ENCODE measurements at regions not wholly inside any gene's neighbourhood (a gene's known extent, or its start where the extent isn't known, plus 50 kb on each side); places are given as distances from the start of the nearest gene placed in this dataset.
A peak's percentile ranks its signal among the peaks of the same experiment; 100 is the strongest.
"Not testable (repeated sequence)": the region's sequence is repeated elsewhere in the genome, so short reads cannot be mapped to it uniquely, and the experiment has no call there.

GRCh38 chr10:44715136-44715535, 196.0 kb upstream of the TMEM72 start:
- DNase-seq (ENCODE audit: low read depth) = peak; percentile 73
- H3K4me3 ChIP-seq (ENCODE audit: low read depth, low read length) = no peak overlapping the region

DNA sequence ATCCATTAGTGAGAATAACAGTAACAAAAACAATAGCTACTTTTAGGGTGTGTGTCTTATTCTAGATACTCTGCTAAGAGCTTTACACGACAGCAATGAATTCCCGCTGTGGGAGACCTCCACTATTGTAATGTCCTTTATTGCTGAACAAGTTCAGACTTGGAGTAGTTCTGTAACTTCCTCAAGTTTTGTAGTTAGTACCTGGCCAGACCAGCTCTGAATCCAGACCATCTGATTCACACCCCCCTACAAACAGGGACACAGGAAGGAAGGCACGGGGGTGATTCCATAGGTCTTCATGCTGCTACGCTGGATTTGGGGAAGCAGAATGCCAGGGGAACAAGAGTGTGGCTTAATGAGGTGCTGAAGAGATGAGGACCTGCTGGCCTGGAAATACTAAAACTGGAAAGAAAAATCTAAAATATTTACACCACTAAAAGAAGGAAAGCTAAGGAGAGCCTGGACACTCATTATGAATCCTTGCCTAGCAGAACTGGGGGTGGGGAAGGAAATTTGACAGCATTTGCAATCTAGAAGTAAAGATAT, 194.6 kb upstream of the TMEM72 start:
- no peak for DNase-seq (ENCODE audit: low read depth)
- H3K4me3 ChIP-seq (ENCODE audit: low read depth, low read length) = no peak overlapping the region

DNA sequence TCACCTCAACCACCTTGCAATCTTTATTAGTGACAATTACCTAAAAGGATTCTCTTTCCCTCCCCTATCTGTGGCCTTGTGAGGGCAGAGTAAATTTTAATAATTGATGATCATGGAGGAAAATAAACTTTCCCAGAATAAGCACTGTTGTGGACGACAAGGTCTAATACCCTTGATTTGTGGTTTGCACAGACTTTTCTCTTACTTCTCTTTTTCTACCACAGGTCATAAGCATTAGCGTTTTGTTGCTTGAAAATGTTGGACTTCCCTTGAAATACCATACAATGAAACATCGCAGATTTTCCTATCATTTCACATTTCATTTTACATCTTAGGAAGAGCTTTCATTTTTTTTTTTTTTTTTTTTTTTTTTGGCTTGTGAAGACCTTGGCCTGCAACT, 188.1 kb upstream of the TMEM72 start:
- DNase-seq (ENCODE audit: low read depth) = no peak
- no peak overlapping the region for H3K4me3 ChIP-seq (ENCODE audit: low read depth, low read length)

GRCh38 chr10:44723619-44724325, 187.4 kb upstream of the TMEM72 start:
- DNase-seq (ENCODE audit: low read depth) = peak; percentile 71
- no peak overlapping the region for H3K4me3 ChIP-seq (ENCODE audit: low read depth, low read length)

DNA sequence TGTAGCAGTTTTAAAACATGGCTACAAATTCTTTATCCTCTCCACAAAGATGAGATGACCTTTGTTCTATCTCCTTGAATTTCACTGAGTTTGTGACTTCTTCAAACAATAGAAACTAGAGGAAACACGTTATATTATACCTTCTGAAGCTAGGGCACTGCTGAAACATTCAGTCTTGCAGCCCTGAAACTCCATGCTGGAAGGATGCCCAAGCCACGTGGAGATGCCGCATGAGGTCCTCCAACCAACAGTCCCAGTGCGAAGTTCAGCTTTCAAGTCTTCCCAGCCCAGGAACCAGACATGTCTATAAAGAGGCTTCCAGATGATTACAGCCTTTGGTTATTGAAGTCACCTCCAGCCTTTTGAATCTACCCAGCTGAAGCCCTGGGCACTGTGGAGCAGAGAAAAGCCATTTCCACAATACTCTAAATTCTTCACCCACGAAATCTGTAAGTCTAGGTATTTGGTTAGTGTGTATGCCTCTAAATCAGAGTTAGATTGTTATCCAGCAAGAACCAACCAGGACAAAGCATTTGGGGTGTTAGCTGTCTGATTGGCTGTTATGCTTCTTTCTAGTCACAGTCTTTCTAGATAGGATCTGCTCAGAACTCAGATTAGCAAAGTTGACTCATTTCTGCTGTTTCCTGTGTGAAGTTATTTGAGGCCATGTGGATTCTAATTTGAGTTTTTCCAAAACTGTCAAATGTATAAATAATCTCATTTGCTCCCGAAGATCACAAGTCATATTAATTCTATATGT, 186.5 kb upstream of the TMEM72 start:
- no peak overlapping the region for H3K4me3 ChIP-seq (ENCODE audit: low read depth, low read length)
- no peak for DNase-seq (ENCODE audit: low read depth)

DNA sequence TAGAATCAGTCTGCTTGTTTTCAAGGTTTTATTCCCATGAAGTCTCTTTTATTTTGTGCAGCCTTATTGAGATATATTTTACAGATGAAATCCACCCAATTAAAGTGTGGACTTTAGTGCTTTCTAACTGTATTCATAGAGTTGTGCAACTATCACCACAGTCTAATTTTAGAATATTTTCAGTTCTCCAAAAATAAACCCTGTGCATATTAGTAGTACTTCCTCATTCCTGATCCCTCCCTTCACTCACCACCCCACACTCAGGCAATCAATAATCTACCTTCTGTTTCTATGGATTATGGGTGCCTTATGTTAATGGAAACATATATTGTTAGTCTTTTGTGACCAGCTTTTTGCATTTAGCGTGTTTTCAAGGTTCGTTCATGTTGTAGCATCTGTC, 185.7 kb upstream of the TMEM72 start:
- DNase-seq (ENCODE audit: low read depth) = no peak
- H3K4me3 ChIP-seq (ENCODE audit: low read depth, low read length) = no peak overlapping the region

DNA sequence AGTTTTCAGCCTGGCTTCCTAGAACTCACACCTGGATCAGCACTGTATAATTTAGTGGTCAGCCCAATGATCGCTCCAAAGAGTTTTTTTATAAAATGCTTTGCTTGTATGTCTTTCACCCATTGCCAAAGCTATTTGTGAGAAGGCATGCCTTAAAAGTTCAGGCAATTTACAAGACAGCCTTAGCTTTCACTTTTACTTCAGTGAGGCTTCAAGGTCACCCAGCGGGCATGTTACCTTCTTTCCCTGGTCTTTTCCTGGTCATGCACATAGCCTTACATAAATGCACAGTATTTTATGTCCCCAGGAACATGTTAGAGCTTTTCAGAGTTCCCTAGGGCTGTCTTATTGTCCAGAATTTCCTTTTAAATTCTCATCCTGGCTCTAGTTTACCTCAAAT, 179.9 kb upstream of the TMEM72 start:
- H3K4me3 ChIP-seq (ENCODE audit: low read depth, low read length) = no peak overlapping the region
- no peak for DNase-seq (ENCODE audit: low read depth)

DNA sequence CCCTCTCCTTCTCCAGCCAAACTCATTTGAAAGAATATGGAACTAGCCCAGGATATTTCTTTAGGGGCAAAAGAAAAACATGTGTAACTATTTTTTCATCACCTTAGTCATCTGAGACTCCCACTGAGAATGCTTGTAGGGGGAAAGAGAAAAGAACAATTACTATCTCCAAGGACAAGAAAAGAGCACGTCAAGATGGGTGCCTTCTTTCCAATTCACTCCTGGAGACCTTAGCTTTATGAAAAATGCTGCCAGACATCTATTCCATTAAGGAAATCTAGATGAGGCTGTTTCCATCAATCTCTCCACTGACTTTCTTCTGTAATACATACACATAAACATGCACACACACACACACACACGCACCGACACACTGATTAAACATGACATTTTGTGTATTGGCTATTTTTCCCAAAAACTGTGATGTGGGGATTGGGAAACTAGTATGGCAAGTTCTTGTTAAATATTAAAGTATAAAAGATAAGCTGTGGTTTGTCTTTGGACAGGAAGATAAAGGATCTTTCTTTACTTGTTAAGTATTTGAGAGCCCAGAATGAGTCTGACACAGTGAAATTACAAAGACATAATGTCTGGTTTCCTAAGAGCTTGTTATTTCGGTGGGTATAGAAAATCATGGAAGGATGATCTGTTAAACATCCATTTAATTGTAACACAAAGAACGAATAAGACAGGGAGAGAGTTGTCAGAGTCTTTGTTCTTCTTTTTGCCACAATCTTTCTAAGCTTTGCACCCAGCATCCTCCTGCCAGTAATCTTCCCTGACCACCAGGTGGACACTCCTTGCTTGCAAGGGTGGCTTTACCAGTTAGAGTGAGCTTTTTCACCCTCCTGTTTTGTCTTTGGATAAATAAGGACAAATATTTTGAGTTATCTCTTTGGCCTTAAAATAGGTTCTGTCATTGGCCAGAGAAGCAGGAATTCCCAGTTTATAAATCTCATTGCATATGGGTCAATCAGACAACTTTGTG, 177.3 kb upstream of the TMEM72 start:
- H3K4me3 ChIP-seq (ENCODE audit: low read depth, low read length) = no peak overlapping the region
- DNase-seq (ENCODE audit: low read depth) = no peak

- no peak overlapping the region for H3K4me3 ChIP-seq (ENCODE audit: low read depth, low read length)
- no peak for DNase-seq (ENCODE audit: low read depth)
Observed at GRCh38 chr10:44742248-44742647, 168.9 kb upstream of the TMEM72 start.

- no peak overlapping the region for H3K4me3 ChIP-seq (ENCODE audit: low read depth, low read length)
- DNase-seq (ENCODE audit: low read depth) = no peak
Observed at GRCh38 chr10:44743535-44743934, 167.6 kb upstream of the TMEM72 start.

DNA sequence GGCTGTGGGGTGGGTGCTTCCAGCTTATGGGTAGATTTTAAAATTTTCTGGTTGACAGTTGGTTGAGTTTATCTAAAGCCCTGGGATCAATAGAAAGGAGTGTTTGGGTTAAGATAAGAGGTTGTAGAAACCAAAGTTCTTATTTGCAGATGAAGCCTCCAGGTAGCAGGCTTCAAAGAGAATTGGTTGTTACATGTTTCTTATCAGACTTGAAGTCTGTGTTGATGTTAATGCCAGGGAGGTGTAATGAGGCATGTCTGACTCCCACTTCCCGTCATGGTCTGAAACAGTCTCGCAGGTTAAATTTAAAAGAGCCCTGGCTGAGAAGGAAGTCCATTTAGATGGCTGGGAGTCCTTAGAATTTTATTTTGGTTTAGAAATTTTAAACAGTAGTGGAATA, 165.2 kb upstream of the TMEM72 start:
- DNase-seq (ENCODE audit: low read depth) = no peak

DNA sequence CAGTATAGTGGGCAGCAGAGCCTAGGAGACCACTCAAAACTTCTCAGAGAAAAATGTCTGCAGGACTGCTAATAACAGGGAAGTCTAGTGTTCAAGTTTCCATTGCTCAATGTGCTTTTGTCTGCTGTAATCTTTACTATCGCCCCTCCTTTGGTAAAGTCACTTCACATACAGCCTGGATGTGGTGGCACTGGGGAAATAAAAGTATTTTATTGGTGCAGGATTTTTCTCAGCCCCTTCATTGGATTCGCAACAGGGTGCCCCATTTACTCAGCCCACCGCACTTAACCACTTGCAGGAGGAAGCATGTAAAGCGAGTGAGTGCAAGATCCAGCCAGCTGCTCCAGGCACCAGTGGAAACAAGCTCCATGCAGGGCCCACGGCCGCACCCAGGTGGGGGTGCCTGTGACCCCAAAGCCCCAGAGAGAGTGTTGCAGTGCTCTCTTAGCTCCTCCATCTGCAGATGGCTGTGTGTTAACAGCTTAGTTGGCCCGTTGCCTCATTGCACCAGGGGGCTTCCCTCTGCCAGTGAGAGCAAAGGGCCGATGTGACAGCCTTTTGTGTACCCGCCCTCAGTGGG, 163.5 kb upstream of the TMEM72 start:
- no peak overlapping the region for H3K4me3 ChIP-seq (ENCODE audit: low read depth, low read length)
- DNase-seq (ENCODE audit: low read depth) = no peak

More for the DNA sequence above, 165.2 kb upstream of the TMEM72 start:
- no peak overlapping the region for H3K4me3 ChIP-seq (ENCODE audit: low read depth, low read length)

GRCh38 chr10:44749151-44749550, 162.0 kb upstream of the TMEM72 start:
- no peak overlapping the region for H3K4me3 ChIP-seq (ENCODE audit: low read depth, low read length)
- DNase-seq (ENCODE audit: low read depth) = no peak

DNA sequence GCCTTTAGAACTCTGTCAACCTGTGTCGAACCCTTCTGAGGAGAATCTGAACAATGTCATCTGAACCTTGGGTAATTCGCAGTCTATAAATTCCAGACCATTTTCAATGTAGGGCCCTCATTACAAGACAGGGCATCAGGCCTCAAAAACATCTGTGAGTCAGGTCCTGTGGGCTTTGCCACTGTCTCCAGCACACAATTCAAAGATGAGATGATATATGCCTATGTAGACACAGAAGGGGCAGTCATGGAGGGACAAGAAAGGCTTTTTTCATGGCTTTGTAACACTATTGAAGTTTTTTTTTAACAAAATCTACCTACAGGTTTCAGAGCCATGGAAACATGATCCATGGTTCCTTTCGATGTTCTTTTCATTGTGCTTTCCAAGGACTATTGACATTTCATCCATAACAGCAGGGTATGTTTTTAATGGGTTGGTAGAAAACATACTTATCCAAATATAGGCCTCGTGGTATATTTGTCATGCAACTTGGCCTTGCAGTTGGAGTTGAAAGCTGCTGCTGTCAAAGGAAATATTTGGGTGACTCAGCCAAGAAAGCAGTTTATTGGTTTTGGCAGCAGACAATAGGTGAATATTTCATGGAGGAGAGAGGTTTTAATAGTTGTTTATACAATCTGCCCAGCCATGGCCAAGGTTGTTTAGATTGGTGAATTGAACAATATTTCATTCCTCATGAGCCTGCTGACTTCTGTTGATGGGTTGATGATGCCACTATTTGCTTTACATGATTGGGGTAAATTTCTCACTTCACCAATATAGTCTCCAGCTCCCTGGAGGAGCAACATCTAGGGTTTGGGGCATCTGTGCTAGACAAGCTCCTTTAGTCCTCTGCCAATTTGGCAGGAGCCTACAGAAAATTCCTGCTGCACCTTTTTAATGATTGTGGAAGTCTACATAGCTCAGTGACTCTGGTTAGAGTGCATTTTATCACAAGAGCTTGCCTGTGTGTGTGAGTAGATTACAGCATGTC, 158.4 kb upstream of the TMEM72 start:
- peak; percentile 94 for DNase-seq (ENCODE audit: low read depth)
- no peak overlapping the region for H3K4me3 ChIP-seq (ENCODE audit: low read depth, low read length)

DNA sequence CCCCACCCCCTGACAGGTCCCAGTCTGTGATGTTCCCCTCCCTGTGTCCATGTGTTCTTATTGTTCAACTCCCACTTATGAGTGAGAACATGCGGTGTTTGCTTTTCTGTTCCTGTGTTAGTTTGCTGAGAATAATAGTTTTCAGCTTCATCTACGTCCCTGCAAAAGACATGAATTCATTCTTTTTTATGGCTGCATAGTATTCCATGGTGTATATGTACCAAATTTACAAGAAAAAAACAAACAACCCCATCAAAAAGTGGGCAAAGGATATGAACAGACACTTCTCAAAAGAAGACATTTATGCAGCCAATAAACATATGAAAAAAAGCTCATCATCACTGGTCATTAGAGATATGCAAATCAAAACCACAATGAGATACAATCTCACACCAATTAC, 156.8 kb upstream of the TMEM72 start:
- not testable (repeated sequence) for H3K4me3 ChIP-seq (ENCODE audit: low read depth, low read length); DNase-seq (ENCODE audit: low read depth)

- no peak for DNase-seq (ENCODE audit: low read depth)
- no peak overlapping the region for H3K4me3 ChIP-seq (ENCODE audit: low read depth, low read length)
Observed at GRCh38 chr10:44755481-44755880, 155.7 kb upstream of the TMEM72 start.

- H3K4me3 ChIP-seq (ENCODE audit: low read depth, low read length) = no peak overlapping the region
- DNase-seq (ENCODE audit: low read depth) = peak; percentile 30
Observed at GRCh38 chr10:44756216-44756615, 154.9 kb upstream of the TMEM72 start.

- no peak for DNase-seq (ENCODE audit: low read depth)
- no peak overlapping the region for H3K4me3 ChIP-seq (ENCODE audit: low read depth, low read length)
Observed at GRCh38 chr10:44757551-44758205, 153.5 kb upstream of the TMEM72 start.

All from skeletal muscle cell (primary cell).